ENCODE measurements at regions not wholly inside any gene's neighbourhood (a gene's known extent, or its start where the extent isn't known, plus 50 kb on each side); places are given as distances from the start of the nearest gene placed in this dataset.

DNA sequence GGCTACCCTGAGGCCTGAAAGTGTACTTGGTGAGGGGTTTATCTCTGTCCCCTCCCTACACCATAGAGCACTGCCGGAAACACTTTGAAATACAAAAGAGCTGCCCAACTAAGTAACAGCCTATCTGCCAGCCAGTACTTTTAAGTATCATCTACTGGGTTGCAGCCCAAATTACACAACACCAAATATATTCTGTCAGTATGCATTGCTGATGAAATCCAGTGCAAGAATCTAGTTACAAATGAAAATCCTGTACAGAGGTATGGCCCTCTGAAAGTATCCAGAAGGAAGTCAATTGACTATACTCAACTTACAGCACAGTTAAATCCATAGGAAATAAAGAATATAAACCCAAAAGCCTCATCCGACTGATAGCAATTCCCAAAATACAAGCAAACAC, 280.8 kb downstream of the CCDC85A start:
- peaks cover 0 to 7% (median 0%) of the 10 kb centered on the region in 3 donors for H3K9me3 ChIP-seq
- no peak overlapping the region for H3K27ac ChIP-seq
- WGBS, 2 donors (ENCODE audit: low coverage in 1 of 2), result 76 to 96% methylated on average over 2 of the region's 2 CpGs
- no peaks in the 10 kb centered on the region for H3K27me3 ChIP-seq
- H3K36me3 ChIP-seq, result no peaks in the 10 kb centered on the region
- no peak for ATAC-seq
- no peaks in the 10 kb centered on the region for H3K4me1 ChIP-seq
- no peak for TF ChIP-seq CTCF (IDR thresholded peaks at IDR 0.05)
- TF ChIP-seq EP300 (IDR thresholded peaks at IDR 0.05), result no peak
- no peak for TF ChIP-seq POLR2AphosphoS5 (IDR thresholded peaks at IDR 0.05)
- no peak for TF ChIP-seq POLR2A (IDR thresholded peaks at IDR 0.05)
- no peak overlapping the region for H3K4me3 ChIP-seq

DNA sequence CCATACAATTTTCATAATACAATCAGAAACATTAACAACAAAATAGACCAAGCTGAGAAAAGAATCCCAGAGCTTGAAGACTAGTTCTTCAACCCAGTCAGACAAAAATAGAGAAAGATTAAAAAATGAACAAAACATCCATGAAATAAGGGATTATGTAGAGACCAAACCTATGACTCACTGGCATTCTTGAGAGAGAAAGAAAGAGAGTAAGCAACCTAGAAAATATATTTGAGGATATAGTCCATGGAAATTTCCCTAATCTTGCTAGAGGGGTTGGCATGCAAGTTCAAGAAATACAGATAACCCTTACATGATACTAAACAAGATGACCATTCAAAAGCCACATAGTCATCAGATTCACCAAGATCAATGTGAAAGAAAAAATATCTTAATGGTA, 281.7 kb downstream of the CCDC85A start:
- no peak for ATAC-seq
- no peaks in the 10 kb centered on the region for H3K36me3 ChIP-seq
- H3K9me3 ChIP-seq, result peaks cover 0 to 7% (median 0%) of the 10 kb centered on the region in 3 donors
- H3K4me3 ChIP-seq, result no peak overlapping the region
- no peaks in the 10 kb centered on the region for H3K4me1 ChIP-seq
- no peaks in the 10 kb centered on the region for H3K27me3 ChIP-seq
- no peak overlapping the region for H3K27ac ChIP-seq
- TF ChIP-seq EP300 (IDR thresholded peaks at IDR 0.05), result no peak
- TF ChIP-seq POLR2AphosphoS5 (IDR thresholded peaks at IDR 0.05), result no peak
- TF ChIP-seq POLR2A (IDR thresholded peaks at IDR 0.05), result no peak
- TF ChIP-seq CTCF (IDR thresholded peaks at IDR 0.05), result no peak

GRCh38 chr2:56473524-56473923, 289.7 kb downstream of the CCDC85A start:
- TF ChIP-seq EP300 (IDR thresholded peaks at IDR 0.05) (no peak), POLR2A (IDR thresholded peaks at IDR 0.05) (no peak), CTCF (IDR thresholded peaks at IDR 0.05) (no peak), POLR2AphosphoS5 (IDR thresholded peaks at IDR 0.05) (no peak)
- H3K9me3 ChIP-seq, result no peaks in the 10 kb centered on the region

DNA sequence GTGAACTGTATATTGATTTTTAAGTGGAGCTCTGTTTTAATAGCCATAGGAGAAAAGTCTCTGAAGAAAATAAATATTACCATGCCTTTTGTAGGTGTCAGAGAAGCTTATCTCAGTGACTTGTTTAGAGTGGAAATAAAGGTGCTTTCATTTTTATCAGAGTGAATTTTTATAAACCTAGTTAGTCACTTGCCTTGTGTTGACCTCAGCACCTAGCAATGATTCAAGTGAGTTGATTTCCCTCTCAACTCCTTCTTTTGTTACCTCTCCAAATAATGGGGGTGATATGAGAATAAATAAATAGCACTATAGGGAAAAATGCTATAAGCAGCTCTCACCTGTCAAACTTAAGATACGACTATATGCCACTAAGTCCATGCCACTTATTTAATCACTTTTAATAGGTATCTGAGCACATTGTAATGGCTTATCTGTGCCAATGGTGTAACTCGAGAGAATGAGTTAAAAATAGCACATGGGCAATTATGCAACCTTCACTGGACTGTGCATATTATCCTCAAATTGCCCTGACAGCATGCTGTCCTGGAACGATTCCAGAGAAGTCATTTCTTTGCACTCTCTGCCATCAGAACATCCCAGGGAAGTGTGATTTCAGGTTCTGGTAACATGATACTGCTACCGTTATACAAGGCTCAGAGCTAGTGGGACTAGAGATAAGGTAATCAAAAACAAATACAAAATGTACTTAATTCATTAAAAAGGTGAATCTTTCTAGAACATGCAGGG, 290.8 kb downstream of the CCDC85A start:
- Histone ChIP-seq H3K27ac (no peak overlapping the region), H3K4me3 (no peak overlapping the region), H3K4me1 (no peaks in the 10 kb centered on the region), H3K9me3 (no peaks in the 10 kb centered on the region), H3K36me3 (no peaks in the 10 kb centered on the region), H3K27me3 (no peaks in the 10 kb centered on the region)
- TF ChIP-seq POLR2A (IDR thresholded peaks at IDR 0.05), result no peak
- no peak for TF ChIP-seq EP300 (IDR thresholded peaks at IDR 0.05)
- TF ChIP-seq POLR2AphosphoS5 (IDR thresholded peaks at IDR 0.05), result no peak
- TF ChIP-seq CTCF (IDR thresholded peaks at IDR 0.05), result no peak
- WGBS, 2 donors (ENCODE audit: low coverage in 1 of 2), result 18 to 23% methylated on average over 3 to 4 of the region's 4 CpGs
- ATAC-seq, result no peak

More at GRCh38 chr2:56473524-56473923, 289.7 kb downstream of the CCDC85A start:
- Histone ChIP-seq H3K36me3 (no peaks in the 10 kb centered on the region), H3K27ac (no peak overlapping the region), H3K27me3 (no peaks in the 10 kb centered on the region), H3K4me3 (no peak overlapping the region), H3K4me1 (no peaks in the 10 kb centered on the region)
- no peak for ATAC-seq

GRCh38 chr2:56475191-56475590, 291.4 kb downstream of the CCDC85A start:
- H3K4me3 ChIP-seq, result no peak overlapping the region
- H3K27ac ChIP-seq, result no peak overlapping the region
- no peak for ATAC-seq
- H3K27me3 ChIP-seq, result no peaks in the 10 kb centered on the region
- WGBS, 2 donors (ENCODE audit: low coverage in 1 of 2), result 22 to 44% methylated on average over 2 of the region's 2 CpGs
- no peak for TF ChIP-seq POLR2AphosphoS5 (IDR thresholded peaks at IDR 0.05)
- TF ChIP-seq POLR2A (IDR thresholded peaks at IDR 0.05), result no peak
- no peak for TF ChIP-seq EP300 (IDR thresholded peaks at IDR 0.05)
- TF ChIP-seq CTCF (IDR thresholded peaks at IDR 0.05), result no peak
- no peaks in the 10 kb centered on the region for H3K4me1 ChIP-seq
- H3K36me3 ChIP-seq, result no peaks in the 10 kb centered on the region
- H3K9me3 ChIP-seq, result no peaks in the 10 kb centered on the region
